NCI-H82 treated with DMSO at 0.1 percent for 48 hours (cell line): ENCODE measurements at regions not wholly inside any gene's neighbourhood (a gene's known extent, or its start where the extent isn't known, plus 50 kb on each side); places are given as distances from the start of the nearest gene placed in this dataset.
"Not testable (repeated sequence)": the region's sequence is repeated elsewhere in the genome, so short reads cannot be mapped to it uniquely, and the experiment has no call there.

Source experiments
- DNase-seq: peaks from one replicate; lab custom pipeline; 2025; ENCODE audit not compliant: unreplicated experiment; lab: John Stamatoyannopoulos, UW

GRCh38 chrX:106493210-106493816, 118.5 kb upstream of the RADX start:
- not testable (repeated sequence) for DNase-seq

GRCh38 chrX:106499473-106499872, 112.3 kb upstream of the RADX start:
- no peak for DNase-seq

- DNase-seq = no peak
Measured at GRCh38 chrX:106510713-106511403, 100.9 kb upstream of the RADX start.
